ENCODE measurements at regions not wholly inside any gene's neighbourhood (a gene's known extent, or its start where the extent isn't known, plus 50 kb on each side); places are given as distances from the start of the nearest gene placed in this dataset.

DNA sequence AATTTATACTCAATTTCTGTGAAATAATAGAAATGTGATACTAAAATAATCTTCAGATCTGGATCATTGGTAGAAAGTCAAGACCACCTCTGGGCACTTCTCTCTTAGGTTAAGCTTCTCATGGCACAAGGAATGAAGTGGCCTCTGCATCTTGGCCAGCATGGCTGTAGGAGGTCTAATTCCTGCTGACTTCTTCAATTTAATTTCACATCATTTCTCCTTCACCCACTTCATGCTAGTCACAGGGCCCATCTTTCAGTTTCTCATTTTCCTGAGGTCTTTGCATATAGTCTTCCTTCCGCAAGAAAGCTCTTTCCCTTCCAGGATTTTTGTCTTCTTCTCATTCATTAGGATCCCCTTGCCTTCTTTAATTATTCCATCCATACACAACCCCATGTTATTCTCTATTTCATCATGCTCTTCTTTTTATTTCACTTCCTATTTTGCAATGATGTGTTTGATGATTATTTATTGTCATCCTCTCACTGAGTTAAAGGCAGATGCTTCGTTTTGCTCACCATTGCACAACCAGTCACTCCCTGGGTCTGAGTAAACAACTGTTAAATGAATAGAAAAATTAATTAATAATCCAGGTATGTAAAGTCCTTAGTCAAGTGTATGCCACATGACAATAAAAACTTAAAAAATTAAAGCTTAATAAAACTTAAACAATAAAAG is 397.4 kb downstream of the SPRY2 start:
- TF ChIP-seq, protein P1, sequence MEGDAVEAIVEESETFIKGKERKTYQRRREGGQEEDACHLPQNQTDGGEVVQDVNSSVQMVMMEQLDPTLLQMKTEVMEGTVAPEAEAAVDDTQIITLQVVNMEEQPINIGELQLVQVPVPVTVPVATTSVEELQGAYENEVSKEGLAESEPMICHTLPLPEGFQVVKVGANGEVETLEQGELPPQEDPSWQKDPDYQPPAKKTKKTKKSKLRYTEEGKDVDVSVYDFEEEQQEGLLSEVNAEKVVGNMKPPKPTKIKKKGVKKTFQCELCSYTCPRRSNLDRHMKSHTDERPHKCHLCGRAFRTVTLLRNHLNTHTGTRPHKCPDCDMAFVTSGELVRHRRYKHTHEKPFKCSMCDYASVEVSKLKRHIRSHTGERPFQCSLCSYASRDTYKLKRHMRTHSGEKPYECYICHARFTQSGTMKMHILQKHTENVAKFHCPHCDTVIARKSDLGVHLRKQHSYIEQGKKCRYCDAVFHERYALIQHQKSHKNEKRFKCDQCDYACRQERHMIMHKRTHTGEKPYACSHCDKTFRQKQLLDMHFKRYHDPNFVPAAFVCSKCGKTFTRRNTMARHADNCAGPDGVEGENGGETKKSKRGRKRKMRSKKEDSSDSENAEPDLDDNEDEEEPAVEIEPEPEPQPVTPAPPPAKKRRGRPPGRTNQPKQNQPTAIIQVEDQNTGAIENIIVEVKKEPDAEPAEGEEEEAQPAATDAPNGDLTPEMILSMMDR (conservative IDR thresholded peaks at IDR 0.05; ENCODE audit: low read depth, low read length) = no peak
- TF ChIP-seq MXI1 (IDR thresholded peaks at IDR 0.05; ENCODE audit: borderline replicate concordance, low read depth, low read length) (no peak), ELK1 (IDR thresholded peaks at IDR 0.05; ENCODE audit: borderline replicate concordance, low read depth, low read length) (no peak), MAFK (IDR thresholded peaks at IDR 0.05; ENCODE audit: low read depth, low read length) (no peak), NFE2L2 (IDR thresholded peaks at IDR 0.05; ENCODE audit: low read depth, low read length) (no peak), POLR2A (IDR thresholded peaks at IDR 0.05; ENCODE audit: low read depth, low read length) (no peak), RAD21 (IDR thresholded peaks at IDR 0.05; ENCODE audit: low read length) (no peak), SMC3 (IDR thresholded peaks at IDR 0.05; ENCODE audit: low read depth, low read length) (no peak), FOS (IDR thresholded peaks at IDR 0.05; ENCODE audit: low read depth, low read length) (no peak), MAZ (IDR thresholded peaks at IDR 0.05; ENCODE audit: borderline replicate concordance, low read depth, low read length) (no peak), RCOR1 (IDR thresholded peaks at IDR 0.05; ENCODE audit: insufficient replicate concordance, low read length) (no peak)
- TF ChIP-seq, protein P2, sequence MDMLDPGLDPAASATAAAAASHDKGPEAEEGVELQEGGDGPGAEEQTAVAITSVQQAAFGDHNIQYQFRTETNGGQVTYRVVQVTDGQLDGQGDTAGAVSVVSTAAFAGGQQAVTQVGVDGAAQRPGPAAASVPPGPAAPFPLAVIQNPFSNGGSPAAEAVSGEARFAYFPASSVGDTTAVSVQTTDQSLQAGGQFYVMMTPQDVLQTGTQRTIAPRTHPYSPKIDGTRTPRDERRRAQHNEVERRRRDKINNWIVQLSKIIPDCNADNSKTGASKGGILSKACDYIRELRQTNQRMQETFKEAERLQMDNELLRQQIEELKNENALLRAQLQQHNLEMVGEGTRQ (IDR thresholded peaks at IDR 0.05; ENCODE audit: low read depth, low read length) = no peak

Data from IMR-90 (cell line).